ENCODE measurements at regions not wholly inside any gene's neighbourhood (a gene's known extent, or its start where the extent isn't known, plus 50 kb on each side); places are given as distances from the start of the nearest gene placed in this dataset.

GRCh38 chr1:30386156-30386926 lies 337.0 kb downstream of the MATN1 start:
- 60 to 70% methylated on average over 6 to 14 of the region's 17 CpGs for WGBS, 2 donors
- DNase-seq, result peak in 1 of 2 donors; percentile 10
- Histone ChIP-seq H3K4me3 (no peak overlapping the region), H3K36me3 (no peaks in the 10 kb centered on the region), H3K27me3 (no peaks in the 10 kb centered on the region), H3K4me1 (no peaks in the 10 kb centered on the region), H3K27ac (no peak overlapping the region), H3K9me3 (no peaks in the 10 kb centered on the region)
- no peak for ATAC-seq (ENCODE audit: low FRiP score in 2 of 2)
- TF ChIP-seq EP300 (IDR thresholded peaks at IDR 0.05) (no peak), CTCF (IDR thresholded peaks at IDR 0.05) (no peak), POLR2AphosphoS5 (IDR thresholded peaks at IDR 0.05) (no peak), POLR2A (IDR thresholded peaks at IDR 0.05) (no peak)

GRCh38 chr1:30385246-30385995 lies 338.0 kb downstream of the MATN1 start:
- no peaks in the 10 kb centered on the region for H3K36me3 ChIP-seq
- ATAC-seq (ENCODE audit: low FRiP score in 2 of 2) (no peak), DNase-seq (peak in 1 of 2 donors; percentile 10)
- 75 to 83% methylated on average over 12 to 16 of the region's 17 CpGs for WGBS, 2 donors
- no peaks in the 10 kb centered on the region for H3K27me3 ChIP-seq
- H3K4me3 ChIP-seq, result no peak overlapping the region
- H3K4me1 ChIP-seq, result peaks cover 0 to 1% (median 0%) of the 10 kb centered on the region in 4 donors
- no peak overlapping the region for H3K27ac ChIP-seq
- no peaks in the 10 kb centered on the region for H3K9me3 ChIP-seq
- TF ChIP-seq CTCF (IDR thresholded peaks at IDR 0.05) (no peak), EP300 (IDR thresholded peaks at IDR 0.05) (no peak), POLR2AphosphoS5 (IDR thresholded peaks at IDR 0.05) (no peak)

GRCh38 chr1:30384286-30385245 lies 338.8 kb downstream of the MATN1 start:
- DNase-seq (peak in 1 of 2 donors; percentile 7), ATAC-seq (ENCODE audit: low FRiP score in 2 of 2) (no peak)
- Histone ChIP-seq H3K27ac (no peak overlapping the region), H3K4me3 (no peak overlapping the region), H3K27me3 (no peaks in the 10 kb centered on the region), H3K36me3 (no peaks in the 10 kb centered on the region), H3K4me1 (peaks cover 0 to 7% (median 5%) of the 10 kb centered on the region in 4 donors), H3K9me3 (no peaks in the 10 kb centered on the region)
- TF ChIP-seq POLR2A (IDR thresholded peaks at IDR 0.05) (no peak), CTCF (IDR thresholded peaks at IDR 0.05) (no peak), POLR2AphosphoS5 (IDR thresholded peaks at IDR 0.05) (no peak), EP300 (IDR thresholded peaks at IDR 0.05) (no peak)
- WGBS, 2 donors, result 67 to 74% methylated on average over 6 to 10 of the region's 10 CpGs

- Histone ChIP-seq H3K4me3 (no peak overlapping the region), H3K27ac (no peak overlapping the region), H3K9me3 (no peaks in the 10 kb centered on the region), H3K36me3 (no peaks in the 10 kb centered on the region), H3K4me1 (peaks cover 0 to 8% (median 5%) of the 10 kb centered on the region in 4 donors), H3K27me3 (no peaks in the 10 kb centered on the region)
- WGBS, 2 donors, result 62 to 71% methylated on average over 8 to 12 of the region's 12 CpGs
- DNase-seq (peak in 1 of 2 donors; percentile 4), ATAC-seq (ENCODE audit: low FRiP score in 2 of 2) (no peak)
- TF ChIP-seq EP300 (IDR thresholded peaks at IDR 0.05) (no peak), CTCF (IDR thresholded peaks at IDR 0.05) (no peak), POLR2AphosphoS5 (IDR thresholded peaks at IDR 0.05) (no peak), POLR2A (IDR thresholded peaks at IDR 0.05) (no peak)
Measured at GRCh38 chr1:30383221-30383711, 340.1 kb downstream of the MATN1 start.

Data from upper lobe of left lung (tissue), 6 donors.